Loucy (cell line): ENCODE measurements at regions not wholly inside any gene's neighbourhood (a gene's known extent, or its start where the extent isn't known, plus 50 kb on each side); places are given as distances from the start of the nearest gene placed in this dataset.

Experiments used
- H2AFZ ChIP-seq: fragments of 200-600 bp; sonication (generic); 2 replicates; pipeline ENCODE4 v1.6.0; 2016; ENCODE audit warnings: antibody characterized with exemption, mild to moderate bottlenecking, low read length, moderate library complexity
- H3F3A ChIP-seq: fragments of 200-600 bp; 2 replicates; pipeline ENCODE4 v1.6.0; 2016; ENCODE audit warnings: antibody characterized with exemption, low read depth, mild to moderate bottlenecking
- H3K27me3 ChIP-seq: fragments of 200-600 bp; sonication (generic); 2 replicates; pipeline ENCODE4 v1.6.1; 2014; ENCODE audit warnings: low read length, mild to moderate bottlenecking; ENCODE audit not compliant: insufficient read depth, poor library complexity, severe bottlenecking
- H3K36me3 ChIP-seq: fragments of 200-600 bp; sonication (generic); 2 replicates; pipeline ENCODE4 v1.6.1; 2016; ENCODE audit warnings: low read length; ENCODE audit not compliant: insufficient read depth
- H3K4me1 ChIP-seq: fragments of 200-600 bp; sonication (generic); 2 replicates; pipeline ENCODE4 v1.5.1; 2014; ENCODE audit warnings: low read length, mild to moderate bottlenecking; ENCODE audit not compliant: insufficient read depth, poor library complexity, severe bottlenecking
- H3K4me2 ChIP-seq: fragments of 200-600 bp; sonication (generic); 2 replicates; pipeline ENCODE4 v1.6.0; 2014; ENCODE audit warnings: antibody characterized with exemption, low read length, low read depth, mild to moderate bottlenecking; ENCODE audit not compliant: poor library complexity, severe bottlenecking
- H3K4me3 ChIP-seq: fragments of 200-600 bp; sonication (generic); 2 replicates; pipeline ENCODE4 v1.5.1; 2014; ENCODE audit warnings: low read length, mild to moderate bottlenecking, mixed read lengths; ENCODE audit not compliant: poor library complexity, severe bottlenecking
- H3K79me2 ChIP-seq: fragments of 200-600 bp; sonication (generic); 2 replicates; pipeline ENCODE4 v1.6.1; 2014; ENCODE audit warnings: low read length; ENCODE audit not compliant: insufficient read depth
- H3K9ac ChIP-seq: fragments of 200-600 bp; sonication (generic); 2 replicates; pipeline ENCODE4 v1.6.0; 2014; ENCODE audit warnings: mild to moderate bottlenecking, low read depth, low read length, moderate library complexity; ENCODE audit not compliant: poor library complexity, severe bottlenecking
- H3K9me2 ChIP-seq: fragments of 200-600 bp; sonication (generic); replicated peaks from 2 replicates; pipeline ENCODE4 v1.6.1; 2016; ENCODE audit warnings: low read depth, low read length, mixed read lengths
- H3K9me3 ChIP-seq: fragments of 200-600 bp; sonication (generic); 2 replicates; pipeline ENCODE4 v1.6.1; 2014; ENCODE audit warnings: mild to moderate bottlenecking, antibody characterized with exemption, low read length, low read depth; ENCODE audit not compliant: insufficient read depth
- H4K20me1 ChIP-seq: fragments of 200-600 bp; sonication (generic); 2 replicates; pipeline ENCODE4 v1.6.0; 2014; ENCODE audit warnings: antibody characterized with exemption, low read length, mild to moderate bottlenecking; ENCODE audit not compliant: insufficient read depth, poor library complexity, severe bottlenecking
- EZH2phosphoT487 ChIP-seq: fragments of 200-600 bp; IDR thresholded peaks from 2 replicates; pipeline ENCODE4 v1.6.1; 2018; ENCODE audit warnings: antibody characterized with exemption, mild to moderate bottlenecking, moderate library complexity, borderline replicate concordance
- TF ChIP-seq, protein P1 (sequence below): fragments of 200-600 bp; sonication (generic); conservative IDR thresholded peaks from 2 replicates; pipeline ENCODE4 v1.5.1; 2014; ENCODE audit warnings: mild to moderate bottlenecking, antibody characterized with exemption, low read length

- Histone ChIP-seq H3K9me2 (no peaks in the 10 kb centered on the region), H3K79me2 (no peaks in the 10 kb centered on the region), H4K20me1 (no peaks in the 10 kb centered on the region), H3K9ac (no peak overlapping the region), H3K27me3 (no peaks in the 10 kb centered on the region), H3K4me1 (peaks cover 16% of the 10 kb centered on the region), H3K9me3 (no peaks in the 10 kb centered on the region), H3K4me3 (no peak overlapping the region), H2AFZ (no peak overlapping the region), H3K36me3 (no peaks in the 10 kb centered on the region), H3F3A (no peaks in the 10 kb centered on the region), H3K4me2 (no peak overlapping the region)
- TF ChIP-seq EZH2phosphoT487, result no peak
- TF ChIP-seq, protein P1, sequence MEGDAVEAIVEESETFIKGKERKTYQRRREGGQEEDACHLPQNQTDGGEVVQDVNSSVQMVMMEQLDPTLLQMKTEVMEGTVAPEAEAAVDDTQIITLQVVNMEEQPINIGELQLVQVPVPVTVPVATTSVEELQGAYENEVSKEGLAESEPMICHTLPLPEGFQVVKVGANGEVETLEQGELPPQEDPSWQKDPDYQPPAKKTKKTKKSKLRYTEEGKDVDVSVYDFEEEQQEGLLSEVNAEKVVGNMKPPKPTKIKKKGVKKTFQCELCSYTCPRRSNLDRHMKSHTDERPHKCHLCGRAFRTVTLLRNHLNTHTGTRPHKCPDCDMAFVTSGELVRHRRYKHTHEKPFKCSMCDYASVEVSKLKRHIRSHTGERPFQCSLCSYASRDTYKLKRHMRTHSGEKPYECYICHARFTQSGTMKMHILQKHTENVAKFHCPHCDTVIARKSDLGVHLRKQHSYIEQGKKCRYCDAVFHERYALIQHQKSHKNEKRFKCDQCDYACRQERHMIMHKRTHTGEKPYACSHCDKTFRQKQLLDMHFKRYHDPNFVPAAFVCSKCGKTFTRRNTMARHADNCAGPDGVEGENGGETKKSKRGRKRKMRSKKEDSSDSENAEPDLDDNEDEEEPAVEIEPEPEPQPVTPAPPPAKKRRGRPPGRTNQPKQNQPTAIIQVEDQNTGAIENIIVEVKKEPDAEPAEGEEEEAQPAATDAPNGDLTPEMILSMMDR, result no peak
Observed at GRCh38 chr2:109062145-109062858, 66.7 kb upstream of the SH3RF3 start.

DNA sequence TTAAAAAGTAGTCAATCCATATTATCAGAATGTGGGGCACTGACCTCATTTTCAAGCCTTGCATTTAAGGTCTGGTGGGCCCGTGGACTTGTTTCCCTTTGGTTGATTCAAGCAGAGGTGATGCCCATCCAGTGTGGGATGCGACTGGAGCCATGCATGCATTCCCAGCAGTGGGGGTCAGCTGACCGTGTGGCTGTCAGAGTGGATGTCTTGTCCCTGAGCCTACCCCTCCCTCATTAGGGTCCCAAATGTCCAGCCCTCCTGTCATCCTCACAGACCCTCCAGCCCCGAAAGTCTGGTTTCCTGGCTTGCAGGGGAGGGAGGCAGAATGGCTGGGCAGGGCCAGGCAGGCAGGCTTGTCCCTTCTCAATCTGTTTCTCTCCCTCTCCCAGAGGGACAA, 67.3 kb upstream of the SH3RF3 start:
- Histone ChIP-seq H3K4me2 (no peak overlapping the region), H3K4me3 (no peak overlapping the region), H3K9me3 (no peaks in the 10 kb centered on the region), H3K9me2 (no peaks in the 10 kb centered on the region), H4K20me1 (no peaks in the 10 kb centered on the region), H3K4me1 (peaks cover 16% of the 10 kb centered on the region), H3K36me3 (no peaks in the 10 kb centered on the region), H3K79me2 (no peaks in the 10 kb centered on the region), H3K9ac (no peak overlapping the region), H3F3A (no peaks in the 10 kb centered on the region), H3K27me3 (no peaks in the 10 kb centered on the region), H2AFZ (no peak overlapping the region)
- TF ChIP-seq, protein P1, result no peak
- no peak for TF ChIP-seq EZH2phosphoT487

DNA sequence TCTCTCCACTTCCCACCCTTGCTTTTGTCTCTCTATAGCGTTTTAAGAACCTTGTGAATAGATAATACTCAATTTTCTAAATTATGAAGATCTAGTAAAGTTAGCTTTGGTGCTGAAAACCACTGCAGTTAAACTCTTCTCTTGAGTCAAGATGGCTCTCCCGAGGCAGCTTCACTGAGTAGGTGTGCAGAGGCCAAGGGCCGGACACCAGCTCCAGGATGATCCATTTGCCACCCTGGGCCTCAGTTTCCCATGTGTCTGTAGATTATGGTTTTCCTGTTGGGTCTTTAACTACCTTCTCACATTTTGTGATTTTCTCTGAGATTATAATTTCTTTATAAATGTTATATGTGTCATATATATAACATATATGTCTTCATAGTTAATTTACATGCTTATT, 68.5 kb upstream of the SH3RF3 start:
- Histone ChIP-seq H3K79me2 (no peaks in the 10 kb centered on the region), H4K20me1 (no peaks in the 10 kb centered on the region), H3K4me1 (peaks cover 16% of the 10 kb centered on the region), H3K4me3 (no peak overlapping the region), H2AFZ (0 out of 2 replicates have a peak overlapping the region, but pooled peaks have one; percentile 3), H3K4me2 (no peak overlapping the region), H3F3A (no peaks in the 10 kb centered on the region), H3K36me3 (no peaks in the 10 kb centered on the region), H3K9ac (no peak overlapping the region), H3K27me3 (no peaks in the 10 kb centered on the region), H3K9me2 (no peaks in the 10 kb centered on the region), H3K9me3 (no peaks in the 10 kb centered on the region)
- no peak for TF ChIP-seq EZH2phosphoT487
- TF ChIP-seq, protein P1, result no peak
